GM23338 (cell line): ENCODE measurements at regions not wholly inside any gene's neighbourhood (a gene's known extent, or its start where the extent isn't known, plus 50 kb on each side); places are given as distances from the start of the nearest gene placed in this dataset.

Experiments
- ATAC-seq: fragments of 200-7000 bp; cut with Tn5 transposase; 3 replicates; pipeline ENCODE4 v1.9.1; 2020
- DNase-seq: peaks from one replicate; pipeline ENCODE4 v3.0.0-alpha.2; 2015; ENCODE audit warnings: low spot score
- H2AFZ ChIP-seq: fragments of 200-600 bp; sonication (generic); 2 replicates; pipeline ENCODE4 v1.8.0; 2016; ENCODE audit warnings: antibody characterized with exemption, mild to moderate bottlenecking, moderate library complexity
- H3F3A ChIP-seq: fragments of 200-600 bp; sonication (generic); replicated peaks from 2 replicates; pipeline ENCODE4 v1.8.0; 2017; ENCODE audit warnings: antibody characterized with exemption, mixed run types, low read depth
- H3K27ac ChIP-seq: fragments of 200-600 bp; sonication (generic); 2 replicates; pipeline ENCODE4 v1.6.1; 2016; ENCODE audit warnings: low read depth
- H3K27me3 ChIP-seq: fragments of 200-600 bp; sonication (generic); 2 replicates; pipeline ENCODE4 v1.8.0; 2016; ENCODE audit warnings: mild to moderate bottlenecking, mixed run types, moderate library complexity; ENCODE audit not compliant: insufficient read depth
- H3K36me3 ChIP-seq: fragments of 200-600 bp; sonication (generic); 2 replicates; pipeline ENCODE4 v1.8.0; 2016; ENCODE audit warnings: mild to moderate bottlenecking; ENCODE audit not compliant: insufficient read depth
- H3K4me1 ChIP-seq: fragments of 200-600 bp; sonication (generic); 2 replicates; pipeline ENCODE4 v1.8.0; 2016; ENCODE audit warnings: mild to moderate bottlenecking, moderate library complexity; ENCODE audit not compliant: insufficient read depth
- H3K4me2 ChIP-seq: fragments of 200-600 bp; sonication (generic); 2 replicates; pipeline ENCODE4 v1.7.1; 2017; ENCODE audit warnings: mixed run types
- H3K4me3 ChIP-seq: fragments of 200-600 bp; sonication (generic); 2 replicates; pipeline ENCODE4 v1.6.1; 2016; ENCODE audit warnings: mixed run types
- H3K79me2 ChIP-seq: fragments of 200-600 bp; sonication (generic); replicated peaks from 2 replicates; pipeline ENCODE4 v1.8.0; 2017; ENCODE audit warnings: mild to moderate bottlenecking; ENCODE audit not compliant: insufficient read depth
- H3K9me2 ChIP-seq: fragments of 200-600 bp; sonication (generic); 2 replicates; pipeline ENCODE4 v1.8.0; 2017; ENCODE audit not compliant: insufficient read depth
- H4K20me1 ChIP-seq: fragments of 200-600 bp; sonication (generic); replicated peaks from 2 replicates; pipeline ENCODE4 v1.8.0; 2017; ENCODE audit warnings: mild to moderate bottlenecking; ENCODE audit not compliant: insufficient read depth
- H3K27ac Mint-ChIP-seq: 2 replicates; pipeline ENCODE4 v1.8.0; 2020; ENCODE audit warnings: inconsistent platforms, mild to moderate bottlenecking, moderate library complexity, mixed read lengths
- H3K27me3 Mint-ChIP-seq: 3 replicates; pipeline ENCODE4 v1.8.0; 2022; ENCODE audit warnings: low read depth, mild to moderate bottlenecking, moderate library complexity, mixed read lengths, inconsistent platforms; ENCODE audit not compliant: insufficient read depth, poor library complexity
- H3K36me3 Mint-ChIP-seq: 3 replicates; pipeline ENCODE4 v1.8.0; 2021; ENCODE audit warnings: low read depth, mild to moderate bottlenecking, inconsistent platforms, moderate library complexity, mixed read lengths
- H3K4me1 Mint-ChIP-seq: 3 replicates; pipeline ENCODE4 v1.8.0; 2020; ENCODE audit warnings: mild to moderate bottlenecking, inconsistent platforms, mixed read lengths
- H3K4me3 Mint-ChIP-seq: 3 replicates; pipeline ENCODE4 v1.8.0; 2021; ENCODE audit warnings: moderate library complexity, mild to moderate bottlenecking, inconsistent platforms, mixed read lengths
- H3K9me3 Mint-ChIP-seq: 3 replicates; pipeline ENCODE4 v1.8.0; 2020; ENCODE audit warnings: moderate library complexity, mild to moderate bottlenecking, inconsistent platforms, mixed read lengths
- CREB1 ChIP-seq: fragments of 250-450 bp; sonication (Bioruptor Pico); IDR thresholded peaks from 2 replicates; pipeline ENCODE4 v1.5.0; 2020; ENCODE audit warnings: low read depth, mild to moderate bottlenecking, moderate library complexity
- CTCF ChIP-seq, 2 experiments: fragments of 200-600 bp in 1 of 2; sonication (generic) in 1 of 2; conservative IDR thresholded peaks; 2 replicates each; pipeline versions ENCODE4 v1.5.1 to v1.6.1; 2016 to 2017; ENCODE audit warnings: antibody characterized with exemption in 2 of 2, low read depth in 2 of 2, mild to moderate bottlenecking in 2 of 2, moderate library complexity in 1 of 2
- ETS1 ChIP-seq: IDR thresholded peaks from 2 replicates; pipeline ENCODE4 v1.6.1; 2016; ENCODE audit warnings: antibody characterized with exemption
- EZH2 ChIP-seq: fragments of 200-600 bp; sonication (generic); IDR thresholded peaks from one replicate; pipeline ENCODE4 v1.8.0; 2017; ENCODE audit warnings: antibody characterized with exemption, mild to moderate bottlenecking, low read depth; ENCODE audit not compliant: unreplicated experiment
- EZH2phosphoT487 ChIP-seq: fragments of 200-600 bp; sonication (generic); IDR thresholded peaks from one replicate; pipeline ENCODE4 v1.8.1; 2018; ENCODE audit warnings: antibody characterized with exemption; ENCODE audit not compliant: unreplicated experiment
- JUNB ChIP-seq: IDR thresholded peaks from one replicate; pipeline ENCODE4 v1.6.1; 2016; ENCODE audit warnings: antibody characterized with exemption; ENCODE audit not compliant: unreplicated experiment
- NANOG ChIP-seq: IDR thresholded peaks from 2 replicates; pipeline ENCODE4 v1.6.1; 2016; ENCODE audit warnings: antibody characterized with exemption, borderline replicate concordance
- POLR2AphosphoS5 ChIP-seq: IDR thresholded peaks from 2 replicates; pipeline ENCODE4 v1.6.1; 2016; ENCODE audit warnings: antibody characterized with exemption, low read depth
- REST ChIP-seq: IDR thresholded peaks from one replicate; pipeline ENCODE4 v1.6.1; 2018; ENCODE audit warnings: antibody characterized with exemption; ENCODE audit not compliant: unreplicated experiment
- STAT1 ChIP-seq: IDR thresholded peaks from one replicate; pipeline ENCODE4 v1.6.1; 2016; ENCODE audit warnings: antibody characterized with exemption; ENCODE audit not compliant: unreplicated experiment
- ZNF114 ChIP-seq: fragments of 250-450 bp; sonication (Bioruptor Pico); IDR thresholded peaks from 2 replicates; pipeline ENCODE4 v1.5.0; 2020; ENCODE audit warnings: mild to moderate bottlenecking, moderate library complexity
- ZNF331 ChIP-seq: fragments of 250-450 bp; sonication (Bioruptor Pico); IDR thresholded peaks from 2 replicates; pipeline ENCODE4 v1.5.0; 2020; ENCODE audit warnings: low read depth, mild to moderate bottlenecking, moderate library complexity
- ZNF462 ChIP-seq: fragments of 250-450 bp; sonication (Bioruptor Pico); IDR thresholded peaks from 2 replicates; pipeline ENCODE4 v1.5.0; 2020; ENCODE audit warnings: mild to moderate bottlenecking, moderate library complexity

GRCh38 chr22:34743110-34743751, 322.7 kb upstream of the ISX start:
- Histone ChIP-seq H3K27me3 (no peaks in the 10 kb centered on the region), H4K20me1 (no peaks in the 10 kb centered on the region), H3K4me1 (no peaks in the 10 kb centered on the region), H3K4me3 (no peak overlapping the region), H2AFZ (peak overlapping the region; percentile 67; the same call in 1 of the 2 replicates), H3K27ac (peak overlapping the region; percentile 45; the same call in 1 of the 2 replicates), H3K4me2 (no peak overlapping the region), H3F3A (no peaks in the 10 kb centered on the region), H3K9me2 (peaks cover 15% of the 10 kb centered on the region; the same call in 1 of the 2 replicates), H3K79me2 (no peaks in the 10 kb centered on the region), H3K36me3 (no peaks in the 10 kb centered on the region)
- H3K4me3 Mint-ChIP-seq, result no peak overlapping the region
- H3K27me3 Mint-ChIP-seq, result peaks cover 3% of the 10 kb centered on the region
- H3K27ac Mint-ChIP-seq, result no peak overlapping the region
- no peak for TF ChIP-seq CREB1
- no peak for TF ChIP-seq ZNF462 (CRISPR knock-in tag)
- no peak for TF ChIP-seq JUNB
- no peak for TF ChIP-seq STAT1
- TF ChIP-seq NANOG, result no peak
- TF ChIP-seq EZH2phosphoT487, result no peak
- no peak for TF ChIP-seq REST
- no peak for TF ChIP-seq POLR2AphosphoS5
- no peak for TF ChIP-seq ZNF331
- no peak for TF ChIP-seq ZNF114
- no peak for TF ChIP-seq ETS1
- TF ChIP-seq CTCF (conservative IDR thresholded peaks at IDR 0.05; ENCODE audit: low read depth in 2 of 2), result no peak
- no peak for TF ChIP-seq EZH2
- no peak; the same call in 2 of the 3 replicates for ATAC-seq
- peak; percentile 24 for DNase-seq
- no peaks in the 10 kb centered on the region; the same call in 1 of the 3 replicates for H3K4me1 Mint-ChIP-seq
- H3K9me3 Mint-ChIP-seq, result peaks cover 75% of the 10 kb centered on the region
- H3K36me3 Mint-ChIP-seq, result no peaks in the 10 kb centered on the region; the same call in 1 of the 3 replicates
